ENCODE measurements at regions not wholly inside any gene's neighbourhood (a gene's known extent, or its start where the extent isn't known, plus 50 kb on each side); places are given as distances from the start of the nearest gene placed in this dataset. TPM values are rescaled to one million over a fixed set of nuclear protein-coding genes. Genes with fewer than 3 reads are reported as not detected.

Small RNA genes lying in the stretch of these regions (small RNA-seq; reads per million reads assigned to genes)
- not detected for gene AC093852.1 (ENCODE audit: low replicate concordance)
